K562 (cell line): ENCODE measurements at regions not wholly inside any gene's neighbourhood (a gene's known extent, or its start where the extent isn't known, plus 50 kb on each side); places are given as distances from the start of the nearest gene placed in this dataset.

ENCODE experiments used
- ATAC-seq: fragments of 200-7000 bp; cut with Tn5 transposase; 3 replicates; pipeline ENCODE4 v1.9.1; 2020; ENCODE audit warnings: moderate library complexity
- BruUV-seq: library from RNA; stranded (reverse); fragments of 400-500 nt; replicated peaks from 2 replicates; lab custom pipeline; 2021; lab: Mats Ljungman, UMichigan
- CTCF ChIA-PET: fragments of 300-600 bp; formaldehyde crosslinking; extraction: SDS; loops from one replicate; lab custom pipeline; 2021; ENCODE audit warnings: low intra/inter-chr PET ratio; lab: Yijun Ruan, JAX
- POLR2A ChIA-PET: fragments of 300-600, 350-650 bp; sonication (Branson Sonifier 250); formaldehyde crosslinking; extraction: SDS; loops from one replicate; lab custom pipeline; 2021; ENCODE audit warnings: antibody characterized with exemption, inconsistent platforms; lab: Yijun Ruan, JAX
- DNase-seq, 4 experiments: peaks; one replicate each; pipeline versions ENCODE4 v3.0.0 to v3.0.0-alpha.2; 2011 to 2018; ENCODE audit warnings: low spot score in 3 of 4, mixed read lengths in 3 of 4; ENCODE audit errors: extremely low read depth in 1 of 4
- FAIRE-seq: peaks from 2 replicates; lab custom pipeline; 2011; peaks lifted over from hg19 to GRCh38; lab: Jason Lieb, UNC
- H2AFZ ChIP-seq: 2 replicates; pipeline ENCODE4 v1.6.0; 2011; ENCODE audit warnings: low read depth, low read length, control low read depth, inconsistent platforms
- H3K27ac ChIP-seq: fragments of 200-600 bp; 3 replicates; pipeline ENCODE4 v1.8.0; 2011; ENCODE audit warnings: low read depth, mild to moderate bottlenecking, control low read depth, inconsistent platforms, low read length, moderate library complexity, mixed read lengths; ENCODE audit errors: extremely low read depth
- H3K27me3 ChIP-seq, 2 experiments: fragments of 300-600 bp in 1 of 2; 2 replicates in 1 of 2; 3 replicates in 1 of 2; pipeline versions ENCODE4 v1.6.0 to v1.8.0; 2011; ENCODE audit warnings: inconsistent platforms in 2 of 2, low read length in 2 of 2, mild to moderate bottlenecking in 1 of 2, mixed read lengths in 1 of 2, moderate library complexity in 1 of 2; ENCODE audit not compliant: control insufficient read depth in 2 of 2, insufficient read depth in 2 of 2
- H3K36me3 ChIP-seq: fragments of 300-600 bp; 3 replicates; pipeline ENCODE4 v1.8.0; 2011; ENCODE audit warnings: mild to moderate bottlenecking, low read length, inconsistent platforms; ENCODE audit not compliant: control insufficient read depth, insufficient read depth
- H3K4me1 ChIP-seq, 2 experiments: fragments of 200-600 bp in 1 of 2; replicated peaks in 1 of 2; 2 replicates in 1 of 2; 3 replicates in 1 of 2; pipeline versions ENCODE4 v1.5.1 to v1.8.0; 2011; ENCODE audit warnings: inconsistent platforms in 2 of 2, low read length in 2 of 2, mild to moderate bottlenecking in 1 of 2, mixed read lengths in 1 of 2, moderate library complexity in 1 of 2; ENCODE audit not compliant: control insufficient read depth in 2 of 2, insufficient read depth in 2 of 2
- H3K4me2 ChIP-seq: 2 replicates; pipeline ENCODE4 v1.6.1; 2011; ENCODE audit warnings: low read length, control low read depth, inconsistent platforms, mixed read lengths; ENCODE audit not compliant: insufficient read depth
- H3K4me3 ChIP-seq: fragments of 200-600 bp; sonication (generic), shearing (Covaris generic); 2 replicates; pipeline ENCODE4 v1.5.1; 2016; ENCODE audit warnings: control low read depth, inconsistent platforms
- H3K79me2 ChIP-seq: fragments of 200-600 bp; 3 replicates; pipeline ENCODE4 v1.8.0; 2011; ENCODE audit warnings: low read length, inconsistent platforms; ENCODE audit not compliant: control insufficient read depth, insufficient read depth
- H3K9ac ChIP-seq, 2 experiments: 2 replicates each; pipeline versions ENCODE4 v1.6.0 to v1.6.1; 2011; ENCODE audit warnings: low read depth in 2 of 2, low read length in 2 of 2, control low read depth in 1 of 2, inconsistent platforms in 1 of 2, mild to moderate bottlenecking in 1 of 2, mixed read lengths in 1 of 2; ENCODE audit not compliant: insufficient read depth in 1 of 2
- H3K9me1 ChIP-seq: one replicate; pipeline ENCODE4 v1.6.0; 2011; ENCODE audit warnings: inconsistent platforms, mild to moderate bottlenecking, low read length, moderate library complexity; ENCODE audit not compliant: control insufficient read depth, insufficient read depth
- H3K9me3 ChIP-seq: replicated peaks from 2 replicates; pipeline ENCODE4 v1.5.1; 2011; ENCODE audit warnings: low read depth, low read length, inconsistent platforms; ENCODE audit not compliant: control insufficient read depth, insufficient read depth
- H4K20me1 ChIP-seq: replicated peaks from 2 replicates; pipeline ENCODE4 v1.6.1; 2011; ENCODE audit warnings: low read length, inconsistent platforms, mixed read lengths; ENCODE audit not compliant: control insufficient read depth, insufficient read depth
- BACH1 ChIP-seq: fragments of 200-800 bp; sonication (Bioruptor generic); IDR thresholded peaks from 2 replicates; pipeline ENCODE4 v1.6.1; 2016; ENCODE audit warnings: missing genetic modification characterization, missing compliant biosample characterization
- ZNF224 ChIP-seq: sonication (generic); formaldehyde crosslinking; IDR thresholded peaks from 2 replicates; pipeline ENCODE4 v1.8.0; 2022; ENCODE audit warnings: mild to moderate bottlenecking, missing genetic modification reagents
- ZNF518B ChIP-seq: fragments of 250-450 bp; sonication (Bioruptor Pico); IDR thresholded peaks from 2 replicates; pipeline ENCODE4 v1.5.0; 2021; ENCODE audit warnings: mild to moderate bottlenecking, moderate library complexity
- ZNF75A ChIP-seq: fragments of 450-650 bp; formaldehyde crosslinking; IDR thresholded peaks from 2 replicates; pipeline ENCODE4 v1.4.0; 2020; ENCODE audit warnings: mild to moderate bottlenecking
- in situ Hi-C: fragments of 300-500 bp; cut with MboI; formaldehyde crosslinking; loops from 4 replicates; pipeline ENCODE4 v1.15.0; 2018; ENCODE audit warnings: inconsistent platforms, mixed read lengths
- intact Hi-C: fragments of 100-400 bp; cut with micrococcal nuclease; formaldehyde crosslinking; loops from 2 replicates; pipeline ENCODE4 v1.14.2; 2022

GRCh38 chr5:146959360-146959759, 80.8 kb upstream of the PPP2R2B start:
- H3K4me2 ChIP-seq: no peak overlapping the region
- H3K9me3 ChIP-seq: no peaks in the 10 kb centered on the region
- H3K27ac ChIP-seq: no peak overlapping the region
- DNase-seq (no peak), ATAC-seq (no peak), FAIRE-seq (no peak)
- H3K79me2 ChIP-seq: no peaks in the 10 kb centered on the region
- no peak overlapping the region for H3K4me3 ChIP-seq
- ChIA-PET POLR2A (interaction anchor here (0.6 kb wide), 1 partner anchor 397 kb away, joined by 3 read pairs; no protein-coding TSS in a partner anchor), CTCF (no interaction called here)
- H3K27me3 ChIP-seq: no peaks in the 10 kb centered on the region
- no peaks in the 10 kb centered on the region for H3K36me3 ChIP-seq
- intact Hi-C loops: no loop called here
- H4K20me1 ChIP-seq: no peaks in the 10 kb centered on the region
- H3K9me1 ChIP-seq: no peaks in the 10 kb centered on the region
- no peaks in the 10 kb centered on the region for H3K4me1 ChIP-seq
- TF ChIP-seq ZNF518B: no peak
- no peak for TF ChIP-seq ZNF224
- TF ChIP-seq BACH1 (tag): no peak
- no peak for TF ChIP-seq ZNF75A
- H3K9ac ChIP-seq: no peak overlapping the region
- no peak overlapping the region for H2AFZ ChIP-seq
- in situ Hi-C loops: loop anchor here (5.0 to 25.0 kb wide), 2 partner anchors 417 to 647 kb away; no protein-coding TSS in a partner anchor
- BruUV-seq: no TSS peak
